GM23338 (cell line): ENCODE measurements at regions not wholly inside any gene's neighbourhood (a gene's known extent, or its start where the extent isn't known, plus 50 kb on each side); places are given as distances from the start of the nearest gene placed in this dataset.
"Not testable (repeated sequence)": the region's sequence is repeated elsewhere in the genome, so short reads cannot be mapped to it uniquely, and the experiment has no call there.

Experiments
- ATAC-seq: fragments of 200-7000 bp; cut with Tn5 transposase; 3 replicates; pipeline ENCODE4 v1.9.1; 2020
- DNase-seq: peaks from one replicate; pipeline ENCODE4 v3.0.0-alpha.2; 2015; ENCODE audit warnings: low spot score
- H2AFZ ChIP-seq: fragments of 200-600 bp; sonication (generic); 2 replicates; pipeline ENCODE4 v1.8.0; 2016; ENCODE audit warnings: antibody characterized with exemption, mild to moderate bottlenecking, moderate library complexity
- H3F3A ChIP-seq: fragments of 200-600 bp; sonication (generic); replicated peaks from 2 replicates; pipeline ENCODE4 v1.8.0; 2017; ENCODE audit warnings: antibody characterized with exemption, mixed run types, low read depth
- H3K27ac ChIP-seq: fragments of 200-600 bp; sonication (generic); 2 replicates; pipeline ENCODE4 v1.6.1; 2016; ENCODE audit warnings: low read depth
- H3K27me3 ChIP-seq: fragments of 200-600 bp; sonication (generic); 2 replicates; pipeline ENCODE4 v1.8.0; 2016; ENCODE audit warnings: mild to moderate bottlenecking, mixed run types, moderate library complexity; ENCODE audit not compliant: insufficient read depth
- H3K36me3 ChIP-seq: fragments of 200-600 bp; sonication (generic); 2 replicates; pipeline ENCODE4 v1.8.0; 2016; ENCODE audit warnings: mild to moderate bottlenecking; ENCODE audit not compliant: insufficient read depth
- H3K4me1 ChIP-seq: fragments of 200-600 bp; sonication (generic); 2 replicates; pipeline ENCODE4 v1.8.0; 2016; ENCODE audit warnings: mild to moderate bottlenecking, moderate library complexity; ENCODE audit not compliant: insufficient read depth
- H3K4me2 ChIP-seq: fragments of 200-600 bp; sonication (generic); 2 replicates; pipeline ENCODE4 v1.7.1; 2017; ENCODE audit warnings: mixed run types
- H3K4me3 ChIP-seq: fragments of 200-600 bp; sonication (generic); 2 replicates; pipeline ENCODE4 v1.6.1; 2016; ENCODE audit warnings: mixed run types
- H3K79me2 ChIP-seq: fragments of 200-600 bp; sonication (generic); replicated peaks from 2 replicates; pipeline ENCODE4 v1.8.0; 2017; ENCODE audit warnings: mild to moderate bottlenecking; ENCODE audit not compliant: insufficient read depth
- H3K9me2 ChIP-seq: fragments of 200-600 bp; sonication (generic); 2 replicates; pipeline ENCODE4 v1.8.0; 2017; ENCODE audit not compliant: insufficient read depth
- H4K20me1 ChIP-seq: fragments of 200-600 bp; sonication (generic); replicated peaks from 2 replicates; pipeline ENCODE4 v1.8.0; 2017; ENCODE audit warnings: mild to moderate bottlenecking; ENCODE audit not compliant: insufficient read depth
- H3K27ac Mint-ChIP-seq: 2 replicates; pipeline ENCODE4 v1.8.0; 2020; ENCODE audit warnings: inconsistent platforms, mild to moderate bottlenecking, moderate library complexity, mixed read lengths
- H3K27me3 Mint-ChIP-seq: 3 replicates; pipeline ENCODE4 v1.8.0; 2022; ENCODE audit warnings: low read depth, mild to moderate bottlenecking, moderate library complexity, mixed read lengths, inconsistent platforms; ENCODE audit not compliant: insufficient read depth, poor library complexity
- H3K36me3 Mint-ChIP-seq: 3 replicates; pipeline ENCODE4 v1.8.0; 2021; ENCODE audit warnings: low read depth, mild to moderate bottlenecking, inconsistent platforms, moderate library complexity, mixed read lengths
- H3K4me1 Mint-ChIP-seq: 3 replicates; pipeline ENCODE4 v1.8.0; 2020; ENCODE audit warnings: mild to moderate bottlenecking, inconsistent platforms, mixed read lengths
- H3K4me3 Mint-ChIP-seq: 3 replicates; pipeline ENCODE4 v1.8.0; 2021; ENCODE audit warnings: moderate library complexity, mild to moderate bottlenecking, inconsistent platforms, mixed read lengths
- H3K9me3 Mint-ChIP-seq: 3 replicates; pipeline ENCODE4 v1.8.0; 2020; ENCODE audit warnings: moderate library complexity, mild to moderate bottlenecking, inconsistent platforms, mixed read lengths
- CREB1 ChIP-seq: fragments of 250-450 bp; sonication (Bioruptor Pico); IDR thresholded peaks from 2 replicates; pipeline ENCODE4 v1.5.0; 2020; ENCODE audit warnings: low read depth, mild to moderate bottlenecking, moderate library complexity
- CTCF ChIP-seq, 2 experiments: fragments of 200-600 bp in 1 of 2; sonication (generic) in 1 of 2; conservative IDR thresholded peaks; 2 replicates each; pipeline versions ENCODE4 v1.5.1 to v1.6.1; 2016 to 2017; ENCODE audit warnings: antibody characterized with exemption in 2 of 2, low read depth in 2 of 2, mild to moderate bottlenecking in 2 of 2, moderate library complexity in 1 of 2
- ETS1 ChIP-seq: IDR thresholded peaks from 2 replicates; pipeline ENCODE4 v1.6.1; 2016; ENCODE audit warnings: antibody characterized with exemption
- EZH2phosphoT487 ChIP-seq: fragments of 200-600 bp; sonication (generic); IDR thresholded peaks from one replicate; pipeline ENCODE4 v1.8.1; 2018; ENCODE audit warnings: antibody characterized with exemption; ENCODE audit not compliant: unreplicated experiment
- JUNB ChIP-seq: IDR thresholded peaks from one replicate; pipeline ENCODE4 v1.6.1; 2016; ENCODE audit warnings: antibody characterized with exemption; ENCODE audit not compliant: unreplicated experiment
- POLR2AphosphoS5 ChIP-seq: IDR thresholded peaks from 2 replicates; pipeline ENCODE4 v1.6.1; 2016; ENCODE audit warnings: antibody characterized with exemption, low read depth
- REST ChIP-seq: IDR thresholded peaks from one replicate; pipeline ENCODE4 v1.6.1; 2018; ENCODE audit warnings: antibody characterized with exemption; ENCODE audit not compliant: unreplicated experiment
- ZNF114 ChIP-seq: fragments of 250-450 bp; sonication (Bioruptor Pico); IDR thresholded peaks from 2 replicates; pipeline ENCODE4 v1.5.0; 2020; ENCODE audit warnings: mild to moderate bottlenecking, moderate library complexity
- ZNF331 ChIP-seq: fragments of 250-450 bp; sonication (Bioruptor Pico); IDR thresholded peaks from 2 replicates; pipeline ENCODE4 v1.5.0; 2020; ENCODE audit warnings: low read depth, mild to moderate bottlenecking, moderate library complexity
- ZNF462 ChIP-seq: fragments of 250-450 bp; sonication (Bioruptor Pico); IDR thresholded peaks from 2 replicates; pipeline ENCODE4 v1.5.0; 2020; ENCODE audit warnings: mild to moderate bottlenecking, moderate library complexity

DNA sequence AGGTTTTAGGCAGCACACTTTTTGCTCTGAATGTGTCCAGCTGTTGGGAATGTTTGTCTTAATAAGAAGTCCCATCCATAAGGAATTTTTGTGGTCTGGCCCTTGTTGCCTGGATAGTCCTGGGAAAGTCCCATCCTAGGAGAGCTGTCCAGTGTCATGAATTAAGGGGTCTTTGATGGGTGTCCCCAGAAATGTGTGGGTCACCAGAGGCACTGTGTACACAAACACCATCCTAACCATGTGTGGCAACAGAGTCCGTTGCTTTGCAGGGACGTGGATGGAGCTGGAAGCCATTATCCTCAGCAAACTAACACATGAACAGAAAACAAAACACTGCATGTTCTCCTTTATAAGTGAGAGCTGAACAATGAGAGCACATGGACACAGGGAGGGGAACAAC lies 111.9 kb downstream of the KCNJ12 start:
- H2AFZ ChIP-seq, H3K27ac Mint-ChIP-seq, H3K36me3 ChIP-seq, H3K79me2 ChIP-seq, H3K4me3 ChIP-seq, H3K27me3 ChIP-seq, H3K4me3 Mint-ChIP-seq, H3K27me3 Mint-ChIP-seq, ATAC-seq, DNase-seq, H3K27ac ChIP-seq, H3K9me2 ChIP-seq, H3K36me3 Mint-ChIP-seq, H3K9me3 Mint-ChIP-seq, H3K4me2 ChIP-seq, H3F3A ChIP-seq, H4K20me1 ChIP-seq: not testable (repeated sequence)
- H3K4me1 Mint-ChIP-seq, result peaks cover 16% of the 10 kb centered on the region
- H3K4me1 ChIP-seq, result peaks cover 13% of the 10 kb centered on the region; the same call in 1 of the 2 replicates

- 0 out of 2 replicates have a peak, but pooled peaks cover 5% of the 10 kb centered on the region for H3K4me1 ChIP-seq
- H3K27me3 Mint-ChIP-seq, result no peaks in the 10 kb centered on the region
- H2AFZ ChIP-seq, result no peak overlapping the region
- no peak overlapping the region for H3K4me3 Mint-ChIP-seq
- no peaks in the 10 kb centered on the region for H3K9me3 Mint-ChIP-seq
- H3K27ac Mint-ChIP-seq, result no peak overlapping the region
- no peak overlapping the region for H3K4me2 ChIP-seq
- H3K4me1 Mint-ChIP-seq, result peaks cover 19% of the 10 kb centered on the region
- no peaks in the 10 kb centered on the region for H3F3A ChIP-seq
- H3K36me3 Mint-ChIP-seq, result no peaks in the 10 kb centered on the region; the same call in 2 of the 3 replicates
- H3K9me2 ChIP-seq, result no peaks in the 10 kb centered on the region
- no peaks in the 10 kb centered on the region for H3K36me3 ChIP-seq
- no peak overlapping the region for H3K27ac ChIP-seq
- H4K20me1 ChIP-seq, result no peaks in the 10 kb centered on the region
- DNase-seq (no peak), ATAC-seq (no peak)
- H3K4me3 ChIP-seq, result no peak overlapping the region
- H3K79me2 ChIP-seq, result no peaks in the 10 kb centered on the region
- no peaks in the 10 kb centered on the region for H3K27me3 ChIP-seq
- no peak for TF ChIP-seq ZNF331
- no peak for TF ChIP-seq EZH2phosphoT487
- no peak for TF ChIP-seq CTCF (conservative IDR thresholded peaks at IDR 0.05; ENCODE audit: low read depth in 2 of 2)
- no peak for TF ChIP-seq ETS1
- TF ChIP-seq JUNB, result no peak
- no peak for TF ChIP-seq ZNF462 (CRISPR knock-in tag)
- no peak for TF ChIP-seq CREB1 (CRISPR knock-in tag)
- no peak for TF ChIP-seq REST
- no peak for TF ChIP-seq ZNF114 (CRISPR knock-in tag)
- no peak for TF ChIP-seq POLR2AphosphoS5
Measured at GRCh38 chr17:21493993-21494392, 117.8 kb downstream of the KCNJ12 start.
